HG02759 (cell line): ENCODE measurements at regions not wholly inside any gene's neighbourhood (a gene's known extent, or its start where the extent isn't known, plus 50 kb on each side); places are given as distances from the start of the nearest gene placed in this dataset.
"Not testable (repeated sequence)": the region's sequence is repeated elsewhere in the genome, so short reads cannot be mapped to it uniquely, and the experiment has no call there.

Source experiments
- ATAC-seq: cut with Tn5 transposase; IDR thresholded peaks from one replicate; pipeline ENCODE4 v1.9.1; 2021; ENCODE audit warnings: mild to moderate bottlenecking, moderate library complexity; ENCODE audit not compliant: unreplicated experiment

- no peak for ATAC-seq
Measured at GRCh38 chr12:25861226-25861625, 97.3 kb upstream of the RASSF8 start.

GRCh38 chr12:25864306-25865276 lies 93.9 kb upstream of the RASSF8 start:
- ATAC-seq, result no peak

- ATAC-seq, result no peak
Measured at GRCh38 chr12:25866586-25867378, 91.7 kb upstream of the RASSF8 start.

- no peak for ATAC-seq
Measured at GRCh38 chr12:25868193-25868592, 90.3 kb upstream of the RASSF8 start.

GRCh38 chr12:25872137-25872536 lies 86.3 kb upstream of the RASSF8 start:
- ATAC-seq, result no peak

- no peak for ATAC-seq
Measured at GRCh38 chr12:25875661-25876060, 82.8 kb upstream of the RASSF8 start.

GRCh38 chr12:25876383-25877045 lies 82.0 kb upstream of the RASSF8 start:
- no peak for ATAC-seq

GRCh38 chr12:25877446-25877845 lies 81.0 kb upstream of the RASSF8 start:
- ATAC-seq, result no peak

GRCh38 chr12:25882266-25882665 lies 76.2 kb upstream of the RASSF8 start:
- no peak for ATAC-seq

GRCh38 chr12:25883026-25883916 lies 75.2 kb upstream of the RASSF8 start:
- no peak for ATAC-seq

- no peak for ATAC-seq
Measured at GRCh38 chr12:25884024-25884919, 74.2 kb upstream of the RASSF8 start.

- ATAC-seq, result no peak
Measured at GRCh38 chr12:25884920-25885234, 73.6 kb upstream of the RASSF8 start.

- ATAC-seq, result no peak
Measured at GRCh38 chr12:25886396-25886795, 72.1 kb upstream of the RASSF8 start.

GRCh38 chr12:25887367-25887766 lies 71.1 kb upstream of the RASSF8 start:
- no peak for ATAC-seq

GRCh38 chr12:25889185-25889584 lies 69.3 kb upstream of the RASSF8 start:
- no peak for ATAC-seq

- ATAC-seq, result not testable (repeated sequence)
Measured at GRCh38 chr12:25891095-25891494, 67.4 kb upstream of the RASSF8 start.

GRCh38 chr12:25894759-25895158 lies 63.7 kb upstream of the RASSF8 start:
- no peak for ATAC-seq

GRCh38 chr12:25896981-25897380 lies 61.5 kb upstream of the RASSF8 start:
- ATAC-seq, result no peak

- ATAC-seq, result no peak
Measured at GRCh38 chr12:25903603-25904245, 54.8 kb upstream of the RASSF8 start.
